ENCODE measurements at regions not wholly inside any gene's neighbourhood (a gene's known extent, or its start where the extent isn't known, plus 50 kb on each side); places are given as distances from the start of the nearest gene placed in this dataset.

GRCh38 chr2:60659026-60659425 lies 97.0 kb upstream of the PAPOLG start:
- DNase-seq = no peak

- DNase-seq = no peak
These were observed 94.9 kb upstream of the PAPOLG start for GRCh38 chr2:60661073-60661738.

GRCh38 chr2:60662781-60663180 lies 93.3 kb upstream of the PAPOLG start:
- no peak for DNase-seq

- DNase-seq = no peak
These were observed 84.1 kb upstream of the PAPOLG start for GRCh38 chr2:60671966-60672365.

GRCh38 chr2:60674524-60675165 lies 81.4 kb upstream of the PAPOLG start:
- DNase-seq = peak; percentile 70

GRCh38 chr2:60675301-60675700 lies 80.8 kb upstream of the PAPOLG start:
- no peak for DNase-seq

GRCh38 chr2:60676706-60677330 lies 79.2 kb upstream of the PAPOLG start:
- DNase-seq = no peak

- no peak for DNase-seq
These were observed 78.7 kb upstream of the PAPOLG start for GRCh38 chr2:60677356-60677755.

GRCh38 chr2:60678551-60678950 lies 77.5 kb upstream of the PAPOLG start:
- DNase-seq = no peak

GRCh38 chr2:60679036-60679780 lies 76.9 kb upstream of the PAPOLG start:
- no peak for DNase-seq

- no peak for DNase-seq
These were observed 62.5 kb upstream of the PAPOLG start for GRCh38 chr2:60693551-60693950.

- no peak for DNase-seq
These were observed 60.3 kb upstream of the PAPOLG start for GRCh38 chr2:60695793-60696192.

GRCh38 chr2:60699617-60700016 lies 56.5 kb upstream of the PAPOLG start:
- no peak for DNase-seq

GRCh38 chr2:60706021-60706420 lies 50.0 kb upstream of the PAPOLG start:
- DNase-seq = no peak

Measured in CD4-positive, alpha-beta T cell treated with Interferon gamma for 1 hour (primary cell).